ENCODE measurements at regions not wholly inside any gene's neighbourhood (a gene's known extent, or its start where the extent isn't known, plus 50 kb on each side); places are given as distances from the start of the nearest gene placed in this dataset.

GRCh38 chr15:96067677-96068076 lies 262.8 kb upstream of the NR2F2 start:
- no peaks in the 10 kb centered on the region for H3K4me1 Mint-ChIP-seq (ENCODE audit: low read depth, unreplicated experiment)
- no peaks in the 10 kb centered on the region for H3K36me3 Mint-ChIP-seq (ENCODE audit: unreplicated experiment)
- DNase-seq, result no peak
- no peak for TF ChIP-seq CTCF (IDR thresholded peaks at IDR 0.05; ENCODE audit: partially characterized antibody, unreplicated experiment)
- no peaks in the 10 kb centered on the region for H3K27me3 Mint-ChIP-seq (ENCODE audit: unreplicated experiment)
- H3K4me3 Mint-ChIP-seq (ENCODE audit: unreplicated experiment), result no peak overlapping the region
- H3K9me3 Mint-ChIP-seq (ENCODE audit: unreplicated experiment), result no peaks in the 10 kb centered on the region
- no peak overlapping the region for H3K27ac Mint-ChIP-seq (ENCODE audit: unreplicated experiment)

GRCh38 chr15:96068897-96069296 lies 261.6 kb upstream of the NR2F2 start:
- H3K27ac Mint-ChIP-seq (ENCODE audit: unreplicated experiment), result no peak overlapping the region
- H3K4me1 Mint-ChIP-seq (ENCODE audit: low read depth, unreplicated experiment), result no peaks in the 10 kb centered on the region
- DNase-seq, result no peak
- TF ChIP-seq CTCF (IDR thresholded peaks at IDR 0.05; ENCODE audit: partially characterized antibody, unreplicated experiment), result no peak
- no peaks in the 10 kb centered on the region for H3K27me3 Mint-ChIP-seq (ENCODE audit: unreplicated experiment)
- no peaks in the 10 kb centered on the region for H3K36me3 Mint-ChIP-seq (ENCODE audit: unreplicated experiment)
- no peak overlapping the region for H3K4me3 Mint-ChIP-seq (ENCODE audit: unreplicated experiment)
- H3K9me3 Mint-ChIP-seq (ENCODE audit: unreplicated experiment), result no peaks in the 10 kb centered on the region

- no peaks in the 10 kb centered on the region for H3K36me3 Mint-ChIP-seq (ENCODE audit: unreplicated experiment)
- no peak for DNase-seq
- TF ChIP-seq CTCF (IDR thresholded peaks at IDR 0.05; ENCODE audit: partially characterized antibody, unreplicated experiment), result no peak
- no peak overlapping the region for H3K27ac Mint-ChIP-seq (ENCODE audit: unreplicated experiment)
- H3K4me3 Mint-ChIP-seq (ENCODE audit: unreplicated experiment), result no peak overlapping the region
- H3K9me3 Mint-ChIP-seq (ENCODE audit: unreplicated experiment), result no peaks in the 10 kb centered on the region
- no peaks in the 10 kb centered on the region for H3K4me1 Mint-ChIP-seq (ENCODE audit: low read depth, unreplicated experiment)
- no peaks in the 10 kb centered on the region for H3K27me3 Mint-ChIP-seq (ENCODE audit: unreplicated experiment)
These were observed 259.9 kb upstream of the NR2F2 start for GRCh38 chr15:96070636-96071035.

- no peak overlapping the region for H3K4me3 Mint-ChIP-seq (ENCODE audit: unreplicated experiment)
- no peaks in the 10 kb centered on the region for H3K9me3 Mint-ChIP-seq (ENCODE audit: unreplicated experiment)
- no peak for DNase-seq
- H3K27me3 Mint-ChIP-seq (ENCODE audit: unreplicated experiment), result no peaks in the 10 kb centered on the region
- H3K4me1 Mint-ChIP-seq (ENCODE audit: low read depth, unreplicated experiment), result no peaks in the 10 kb centered on the region
- no peak for TF ChIP-seq CTCF (IDR thresholded peaks at IDR 0.05; ENCODE audit: partially characterized antibody, unreplicated experiment)
- no peaks in the 10 kb centered on the region for H3K36me3 Mint-ChIP-seq (ENCODE audit: unreplicated experiment)
- H3K27ac Mint-ChIP-seq (ENCODE audit: unreplicated experiment), result no peak overlapping the region
These were observed 257.7 kb upstream of the NR2F2 start for GRCh38 chr15:96072821-96073220.

- Mint-ChIP-seq H3K9me3 (ENCODE audit: unreplicated experiment) (no peaks in the 10 kb centered on the region), H3K36me3 (ENCODE audit: unreplicated experiment) (no peaks in the 10 kb centered on the region), H3K4me3 (ENCODE audit: unreplicated experiment) (no peak overlapping the region), H3K27me3 (ENCODE audit: unreplicated experiment) (no peaks in the 10 kb centered on the region), H3K4me1 (ENCODE audit: low read depth, unreplicated experiment) (no peaks in the 10 kb centered on the region), H3K27ac (ENCODE audit: unreplicated experiment) (no peak overlapping the region)
- no peak for DNase-seq
- no peak for TF ChIP-seq CTCF (IDR thresholded peaks at IDR 0.05; ENCODE audit: partially characterized antibody, unreplicated experiment)
These were observed 256.6 kb upstream of the NR2F2 start for GRCh38 chr15:96073908-96074307.

Measured in glutamatergic neuron (in vitro differentiated cells).